Esophagus muscularis mucosa (tissue), 4 donors: ENCODE measurements at regions not wholly inside any gene's neighbourhood (a gene's known extent, or its start where the extent isn't known, plus 50 kb on each side); places are given as distances from the start of the nearest gene placed in this dataset.

Experiments
- DNase-seq: peaks from one replicate; pipeline ENCODE4 v3.0.0-alpha.2; 2017; ENCODE audit errors: extremely low spot score
- H3K27ac ChIP-seq, 4 donors: fragments of 200-600 bp; sonication (generic); replicated peaks in 1 of 4; 1 replicate in 3 of 4; 2 replicates in 1 of 4; pipeline ENCODE4 v1.5.1; 2016 to 2019; ENCODE audit warnings: mild to moderate bottlenecking in 1 of 4
- H3K27me3 ChIP-seq, 4 donors: fragments of 200-600 bp; sonication (generic); one replicate each; pipeline versions ENCODE4 v1.5.1 to v1.6.0; 2016 to 2019
- H3K36me3 ChIP-seq, 4 donors: fragments of 200-600 bp; sonication (generic); one replicate each; pipeline ENCODE4 v1.5.1; 2016 to 2019
- H3K4me1 ChIP-seq, 4 donors: fragments of 200-600 bp; sonication (generic); one replicate each; pipeline ENCODE4 v1.5.1; 2016 to 2019
- H3K4me3 ChIP-seq, 4 donors: fragments of 200-600 bp; sonication (generic); 1 replicate in 2 of 4; 2 replicates in 2 of 4; pipeline ENCODE4 v1.5.1; 2016 to 2019; ENCODE audit warnings: mild to moderate bottlenecking in 4 of 4, moderate library complexity in 1 of 4
- H3K9me3 ChIP-seq, 4 donors: fragments of 200-600 bp; sonication (generic); 1 replicate in 3 of 4; 2 replicates in 1 of 4; pipeline ENCODE4 v1.5.1; 2016 to 2019
- EP300 ChIP-seq: sonication (generic); formaldehyde crosslinking; IDR thresholded peaks from one replicate; pipeline ENCODE4 v1.6.1; 2017; ENCODE audit warnings: antibody characterized with exemption
- POLR2A ChIP-seq: fragments of 450-650 bp; IDR thresholded peaks from one replicate; pipeline ENCODE4 v1.6.1; 2017; ENCODE audit warnings: antibody characterized with exemption, moderate library complexity, mild to moderate bottlenecking, low read depth
- POLR2AphosphoS5 ChIP-seq, 2 donors: sonication (generic); formaldehyde crosslinking; IDR thresholded peaks; one replicate each; pipeline ENCODE4 v1.6.1; 2017; ENCODE audit warnings: antibody characterized with exemption in 2 of 2
- WGBS: methylation state at CpG from one replicate; pipeline ENCODE4 v1.1.5; 2018; 5-methylcytosine and 5-hydroxymethylcytosine counted together
- intact Hi-C: fragments of 100-400 bp; cut with DNase I; formaldehyde crosslinking; loops from one replicate; pipeline ENCODE4 v1.15.1; 2023
- small RNA-seq, 3 donors: library from RNA; depleted of rRNA; stranded (forward); fragments of <200 nt; gene quantifications; one replicate each; pipeline ENCODE3, GENCODE V24; 2016
- TF ChIP-seq, protein P1 (sequence below), 3 experiments: fragments of 200-600 bp in 2 of 3; fragments of 450-650 bp in 1 of 3; sonication (generic) in 2 of 3; IDR thresholded peaks; one replicate each; pipeline ENCODE4 v1.5.1; 2017 to 2019; ENCODE audit warnings: antibody characterized with exemption in 3 of 3, mild to moderate bottlenecking in 2 of 3, moderate library complexity in 1 of 3

DNA sequence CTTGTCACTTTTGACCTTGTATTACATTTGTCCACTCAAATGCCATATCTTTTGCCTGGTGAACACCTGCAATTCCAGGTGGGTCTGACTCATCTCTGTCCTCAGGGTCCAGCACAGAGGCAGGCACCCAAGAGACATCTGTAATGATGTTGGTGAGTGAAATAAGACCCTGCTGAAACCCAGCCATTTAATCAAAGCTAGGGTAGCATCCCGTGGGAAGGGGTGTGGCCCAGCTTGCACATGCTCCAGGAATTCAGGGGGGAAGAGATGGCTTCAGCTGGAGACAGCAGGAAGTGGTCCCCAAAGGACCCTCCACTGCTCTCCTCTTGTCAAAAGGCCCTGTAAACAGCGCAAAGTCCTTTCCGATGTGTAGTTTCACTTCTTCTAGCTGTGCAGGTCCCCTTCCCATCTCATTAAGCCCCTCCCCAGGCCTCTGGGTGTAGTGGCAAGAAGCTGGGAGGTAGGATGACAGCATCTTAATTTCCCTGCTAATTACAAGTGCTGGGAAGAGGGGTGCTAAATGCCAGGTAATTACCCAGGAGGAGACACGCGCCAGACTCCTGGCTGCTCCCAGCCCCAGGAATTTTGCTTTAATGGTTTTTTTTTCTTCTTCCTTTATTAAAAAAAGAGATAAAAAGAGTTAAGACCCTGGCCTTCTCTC, 54.4 kb upstream of the TRABD2B start:
- peaks cover 9 to 46% (median 33%) of the 10 kb centered on the region in 4 donors for H3K4me1 ChIP-seq

DNA sequence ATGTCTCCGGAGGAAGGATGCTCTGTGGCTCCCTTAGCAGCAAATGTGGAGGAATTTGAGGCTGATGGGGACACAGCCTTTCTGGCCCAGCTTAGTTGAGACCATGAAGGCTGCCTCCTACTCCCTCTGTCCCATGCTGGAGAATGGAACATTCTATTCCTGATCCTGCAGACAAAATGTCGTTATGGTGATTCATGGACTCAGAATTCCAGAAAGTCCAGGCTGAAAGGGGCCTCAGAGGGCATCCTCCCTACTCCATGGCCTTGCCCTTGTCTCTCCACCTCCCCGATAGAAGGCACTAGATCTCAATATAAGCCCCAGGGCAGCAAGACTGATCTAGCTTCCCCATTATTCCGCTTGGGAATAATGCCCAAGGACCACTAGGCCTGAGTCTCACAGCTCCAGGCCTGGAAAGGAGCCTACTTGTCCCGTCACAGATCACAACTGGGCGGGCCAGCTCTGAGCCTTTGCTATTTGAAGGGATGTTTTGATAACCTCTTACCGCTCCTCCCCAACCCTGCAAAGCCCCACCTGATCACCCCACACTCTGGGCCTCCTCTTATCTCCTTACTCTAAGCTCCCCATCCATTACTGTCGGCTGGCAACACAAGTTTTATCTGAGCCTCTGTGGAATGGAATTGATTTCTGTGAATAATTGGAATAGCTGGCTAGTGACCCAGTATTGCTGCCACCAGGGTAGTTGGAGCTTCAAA, 52.8 kb upstream of the TRABD2B start:
- TF ChIP-seq EP300, result no peak
- TF ChIP-seq, protein P1, sequence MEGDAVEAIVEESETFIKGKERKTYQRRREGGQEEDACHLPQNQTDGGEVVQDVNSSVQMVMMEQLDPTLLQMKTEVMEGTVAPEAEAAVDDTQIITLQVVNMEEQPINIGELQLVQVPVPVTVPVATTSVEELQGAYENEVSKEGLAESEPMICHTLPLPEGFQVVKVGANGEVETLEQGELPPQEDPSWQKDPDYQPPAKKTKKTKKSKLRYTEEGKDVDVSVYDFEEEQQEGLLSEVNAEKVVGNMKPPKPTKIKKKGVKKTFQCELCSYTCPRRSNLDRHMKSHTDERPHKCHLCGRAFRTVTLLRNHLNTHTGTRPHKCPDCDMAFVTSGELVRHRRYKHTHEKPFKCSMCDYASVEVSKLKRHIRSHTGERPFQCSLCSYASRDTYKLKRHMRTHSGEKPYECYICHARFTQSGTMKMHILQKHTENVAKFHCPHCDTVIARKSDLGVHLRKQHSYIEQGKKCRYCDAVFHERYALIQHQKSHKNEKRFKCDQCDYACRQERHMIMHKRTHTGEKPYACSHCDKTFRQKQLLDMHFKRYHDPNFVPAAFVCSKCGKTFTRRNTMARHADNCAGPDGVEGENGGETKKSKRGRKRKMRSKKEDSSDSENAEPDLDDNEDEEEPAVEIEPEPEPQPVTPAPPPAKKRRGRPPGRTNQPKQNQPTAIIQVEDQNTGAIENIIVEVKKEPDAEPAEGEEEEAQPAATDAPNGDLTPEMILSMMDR (IDR thresholded peaks at IDR 0.05), result no peak
- TF ChIP-seq POLR2A, result no peak
- no peak for TF ChIP-seq POLR2AphosphoS5 (IDR thresholded peaks at IDR 0.05)
- intact Hi-C loops, result no loop called here
- H3K27ac ChIP-seq, result peak overlapping the region in 1 of 4 donors; percentile 3
- H3K4me1 ChIP-seq, result peaks cover 9 to 46% (median 33%) of the 10 kb centered on the region in 4 donors
- no peak for DNase-seq
- 83% methylated on average over 8 of the region's 8 CpGs for WGBS
- no peaks in the 10 kb centered on the region for H3K27me3 ChIP-seq
- H3K9me3 ChIP-seq, result no peaks in the 10 kb centered on the region
- H3K36me3 ChIP-seq, result no peaks in the 10 kb centered on the region
- no peak overlapping the region for H3K4me3 ChIP-seq

More for the DNA sequence above, 54.4 kb upstream of the TRABD2B start:
- no peak overlapping the region for H3K4me3 ChIP-seq
- TF ChIP-seq POLR2A (no peak), POLR2AphosphoS5 (IDR thresholded peaks at IDR 0.05) (no peak), EP300 (no peak)
- TF ChIP-seq, protein P1 (IDR thresholded peaks at IDR 0.05), result no peak
- DNase-seq, result no peak
- no peak overlapping the region for H3K27ac ChIP-seq
- intact Hi-C loops, result no loop called here
- H3K27me3 ChIP-seq, result no peaks in the 10 kb centered on the region
- H3K36me3 ChIP-seq, result no peaks in the 10 kb centered on the region
- WGBS, result 78% methylated on average over 5 of the region's 5 CpGs
- H3K9me3 ChIP-seq, result no peaks in the 10 kb centered on the region

DNA sequence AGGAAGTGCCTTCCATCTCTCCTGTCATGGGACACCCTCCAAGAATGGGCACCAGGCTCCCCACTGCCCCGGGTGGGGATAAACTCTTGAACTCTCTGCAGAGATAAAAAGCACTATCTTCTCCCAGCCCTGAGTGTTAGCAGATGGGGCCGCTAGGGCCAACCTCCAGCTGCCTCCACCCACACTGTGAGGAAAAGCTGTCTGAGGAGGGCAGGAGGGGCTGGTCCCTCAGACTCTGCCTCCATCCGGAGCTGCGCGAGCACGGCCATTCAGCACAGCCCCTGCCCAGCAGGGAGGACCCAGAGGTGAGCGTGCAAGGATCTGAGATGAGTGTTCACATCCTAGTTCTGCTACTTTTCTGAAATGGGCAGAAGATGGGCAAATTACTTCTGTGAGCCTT, 51.8 kb upstream of the TRABD2B start:
- Histone ChIP-seq H3K9me3 (no peaks in the 10 kb centered on the region), H3K27me3 (no peaks in the 10 kb centered on the region), H3K27ac (peak overlapping the region in 3 of 4 donors; percentile 20 to 47 (median 42)), H3K4me3 (no peak overlapping the region), H3K4me1 (peaks cover 9 to 46% (median 33%) of the 10 kb centered on the region in 4 donors), H3K36me3 (no peaks in the 10 kb centered on the region)
- intact Hi-C loops, result no loop called here
- 76% methylated on average over 7 of the region's 7 CpGs for WGBS
- DNase-seq, result no peak
- no peak for TF ChIP-seq POLR2AphosphoS5 (IDR thresholded peaks at IDR 0.05)
- TF ChIP-seq EP300, result no peak
- TF ChIP-seq POLR2A, result no peak

DNA sequence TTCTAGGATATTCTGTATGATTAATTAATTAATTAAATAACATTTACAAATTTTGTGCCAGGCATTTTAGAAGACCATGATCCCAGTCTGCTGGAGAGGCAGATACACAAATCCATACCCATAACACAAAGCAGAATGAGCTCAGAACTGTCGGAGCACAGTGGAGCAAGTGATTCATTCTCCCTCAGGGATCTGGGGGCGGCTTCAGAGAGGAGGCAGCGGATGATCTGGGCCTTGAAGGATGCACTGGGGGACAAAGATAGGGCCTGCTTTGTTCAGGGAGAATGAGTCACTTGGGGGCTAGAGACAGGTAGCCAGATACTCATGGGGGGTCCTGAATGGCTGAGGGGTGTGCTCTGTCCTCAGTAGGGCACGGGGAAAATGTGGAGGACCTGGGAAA, 50.9 kb upstream of the TRABD2B start:
- H3K4me3 ChIP-seq, result no peak overlapping the region
- peak overlapping the region in 2 of 4 donors; percentile 42 to 47 for H3K27ac ChIP-seq
- H3K4me1 ChIP-seq, result peaks cover 8 to 40% (median 27%) of the 10 kb centered on the region in 4 donors
- H3K9me3 ChIP-seq, result no peaks in the 10 kb centered on the region
- no peak for DNase-seq
- intact Hi-C loops, result no loop called here
- H3K27me3 ChIP-seq, result no peaks in the 10 kb centered on the region
- WGBS, result 63% methylated on average over 4 of the region's 4 CpGs
- no peak for TF ChIP-seq EP300
- no peak for TF ChIP-seq POLR2AphosphoS5 (IDR thresholded peaks at IDR 0.05)
- no peak for TF ChIP-seq POLR2A
- TF ChIP-seq, protein P1 (IDR thresholded peaks at IDR 0.05), result no peak
- no peaks in the 10 kb centered on the region for H3K36me3 ChIP-seq

DNA sequence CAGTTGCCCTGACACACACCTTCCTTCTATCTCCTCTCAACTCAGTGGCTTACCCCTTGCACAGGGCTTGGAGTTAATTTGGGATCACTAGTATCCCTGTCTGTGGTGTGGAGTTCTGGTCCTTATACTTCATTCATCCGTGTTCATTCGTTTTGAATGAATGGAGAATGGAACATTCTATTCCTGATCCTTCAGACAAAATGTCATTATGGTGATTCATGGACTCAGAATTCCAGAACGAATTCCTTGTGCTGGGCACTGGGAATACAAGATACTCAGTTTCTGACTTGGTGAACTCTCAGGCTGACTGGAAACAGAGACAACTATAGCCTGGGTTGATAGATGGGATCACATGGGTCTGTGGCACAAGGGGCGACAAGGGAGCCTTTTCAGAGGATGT, 49.9 kb upstream of the TRABD2B start:
- peak in 1 of 2 donors; percentile 7 for TF ChIP-seq POLR2AphosphoS5 (IDR thresholded peaks at IDR 0.05)
- TF ChIP-seq, protein P1 (IDR thresholded peaks at IDR 0.05), result no peak
- peak overlapping the region in 3 of 4 donors; percentile 10 to 34 (median 24) for H3K27ac ChIP-seq
- H3K27me3 ChIP-seq, result no peaks in the 10 kb centered on the region
- H3K4me3 ChIP-seq, result no peak overlapping the region
- DNase-seq, result no peak
- intact Hi-C loops, result no loop called here
- 85% methylated on average over 4 of the region's 4 CpGs for WGBS
- H3K4me1 ChIP-seq, result peaks cover 0 to 31% (median 18%) of the 10 kb centered on the region in 4 donors
- no peaks in the 10 kb centered on the region for H3K9me3 ChIP-seq
- no peaks in the 10 kb centered on the region for H3K36me3 ChIP-seq

Small RNA genes lying in the stretch of these regions (small RNA-seq; reads per million reads assigned to genes)
- 0 reads per million in 3 donors for gene CYP46A4P
